H1 (cell line): ENCODE measurements at regions not wholly inside any gene's neighbourhood (a gene's known extent, or its start where the extent isn't known, plus 50 kb on each side); places are given as distances from the start of the nearest gene placed in this dataset.

Experiments used
- ATF3 ChIP-seq: IDR thresholded peaks from 2 replicates; pipeline ENCODE4 v1.6.1; 2011; ENCODE audit warnings: low read depth, mild to moderate bottlenecking, low read length; ENCODE audit not compliant: insufficient read depth
- CHD7 ChIP-seq: fragments of 300-600 bp; sonication (generic); IDR thresholded peaks from 2 replicates; pipeline ENCODE4 v1.7.1; 2012; ENCODE audit warnings: low read length, moderate library complexity, mild to moderate bottlenecking, inconsistent platforms; ENCODE audit not compliant: insufficient replicate concordance
- CREB1 ChIP-seq: IDR thresholded peaks from 2 replicates; pipeline ENCODE4 v1.6.1; 2012; ENCODE audit warnings: inconsistent platforms
- EGR1 ChIP-seq: IDR thresholded peaks from 2 replicates; pipeline ENCODE4 v1.6.1; 2011; ENCODE audit warnings: low read depth, low read length, borderline replicate concordance
- HDAC6 ChIP-seq: IDR thresholded peaks from one replicate; pipeline ENCODE4 v1.7.1; 2012; ENCODE audit warnings: low read depth, mild to moderate bottlenecking, inconsistent platforms, low read length, moderate library complexity
- KDM4A ChIP-seq: IDR thresholded peaks from one replicate; pipeline ENCODE4 v1.7.1; 2012; ENCODE audit warnings: low read depth, mild to moderate bottlenecking, moderate library complexity, low read length, inconsistent platforms; ENCODE audit not compliant: severe bottlenecking
- NANOG ChIP-seq: IDR thresholded peaks from 2 replicates; pipeline ENCODE4 v1.6.1; 2011; ENCODE audit warnings: low read length, low read depth, mild to moderate bottlenecking, inconsistent platforms; ENCODE audit not compliant: insufficient read depth, poor library complexity, severe bottlenecking
- RBBP5 ChIP-seq: IDR thresholded peaks from 2 replicates; pipeline ENCODE4 v1.7.1; 2012; ENCODE audit warnings: low read depth, mild to moderate bottlenecking, inconsistent platforms, low read length, moderate library complexity, borderline replicate concordance
- TBP ChIP-seq: IDR thresholded peaks from 2 replicates; pipeline ENCODE4 v1.6.1; 2011; ENCODE audit warnings: low read depth, low read length, improper control_type of control experiment

GRCh38 chr16:35305476-35305875 is 1846.1 kb downstream of the TP53TG3F start (continued):
- TF ChIP-seq CHD7 (no peak), TBP (no peak), CREB1 (no peak), EGR1 (no peak), KDM4A (no peak), RBBP5 (no peak), HDAC6 (no peak), ATF3 (no peak), NANOG (no peak)
